ENCODE measurements at regions not wholly inside any gene's neighbourhood (a gene's known extent, or its start where the extent isn't known, plus 50 kb on each side); places are given as distances from the start of the nearest gene placed in this dataset.
"Not testable (repeated sequence)": the region's sequence is repeated elsewhere in the genome, so short reads cannot be mapped to it uniquely, and the experiment has no call there.

DNA sequence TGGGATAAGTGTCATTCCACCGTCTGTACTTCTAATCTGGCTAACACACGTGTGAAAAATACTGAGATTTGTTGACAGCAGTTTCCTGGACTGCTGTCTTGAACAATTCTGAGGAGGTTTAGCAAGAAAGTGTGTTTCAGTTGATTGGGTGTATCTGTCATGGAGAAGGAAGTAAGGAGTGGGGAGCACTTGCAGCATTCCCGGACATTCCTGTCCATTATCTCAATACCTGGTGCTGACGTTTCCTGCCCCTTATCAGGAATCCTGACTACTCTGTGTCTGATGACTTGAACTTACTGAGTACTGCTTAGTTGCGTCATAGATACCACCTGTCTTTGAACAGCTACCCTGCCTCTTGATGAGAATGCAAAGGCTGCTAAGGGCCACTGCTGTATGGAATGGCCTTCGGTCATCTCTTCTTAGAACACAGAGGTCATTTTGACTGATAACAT, 72.0 kb upstream of the VKORC1L1 start:
- TF ChIP-seq, protein P1, sequence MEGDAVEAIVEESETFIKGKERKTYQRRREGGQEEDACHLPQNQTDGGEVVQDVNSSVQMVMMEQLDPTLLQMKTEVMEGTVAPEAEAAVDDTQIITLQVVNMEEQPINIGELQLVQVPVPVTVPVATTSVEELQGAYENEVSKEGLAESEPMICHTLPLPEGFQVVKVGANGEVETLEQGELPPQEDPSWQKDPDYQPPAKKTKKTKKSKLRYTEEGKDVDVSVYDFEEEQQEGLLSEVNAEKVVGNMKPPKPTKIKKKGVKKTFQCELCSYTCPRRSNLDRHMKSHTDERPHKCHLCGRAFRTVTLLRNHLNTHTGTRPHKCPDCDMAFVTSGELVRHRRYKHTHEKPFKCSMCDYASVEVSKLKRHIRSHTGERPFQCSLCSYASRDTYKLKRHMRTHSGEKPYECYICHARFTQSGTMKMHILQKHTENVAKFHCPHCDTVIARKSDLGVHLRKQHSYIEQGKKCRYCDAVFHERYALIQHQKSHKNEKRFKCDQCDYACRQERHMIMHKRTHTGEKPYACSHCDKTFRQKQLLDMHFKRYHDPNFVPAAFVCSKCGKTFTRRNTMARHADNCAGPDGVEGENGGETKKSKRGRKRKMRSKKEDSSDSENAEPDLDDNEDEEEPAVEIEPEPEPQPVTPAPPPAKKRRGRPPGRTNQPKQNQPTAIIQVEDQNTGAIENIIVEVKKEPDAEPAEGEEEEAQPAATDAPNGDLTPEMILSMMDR (IDR thresholded peaks at IDR 0.05; ENCODE audit: low read length) = no peak
- no peak for TF ChIP-seq EZH2 (IDR thresholded peaks at IDR 0.05; ENCODE audit: borderline replicate concordance, low read length)
- Histone ChIP-seq H3K9ac (ENCODE audit: low read length) (no peak overlapping the region), H3F3A (ENCODE audit: insufficient read depth, low read length) (no peaks in the 10 kb centered on the region), H3K79me2 (ENCODE audit: insufficient read depth, low read length) (no peaks in the 10 kb centered on the region), H3K9me3 (ENCODE audit: low read length) (no peaks in the 10 kb centered on the region), H3K4me1 (ENCODE audit: insufficient read depth, low read length, severe bottlenecking) (no peaks in the 10 kb centered on the region), H3K4me2 (ENCODE audit: low read length) (no peak overlapping the region), H4K20me1 (ENCODE audit: insufficient read depth, low read length) (no peaks in the 10 kb centered on the region), H3K27ac (ENCODE audit: low read depth, low read length, poor library complexity, severe bottlenecking) (no peak overlapping the region), H3K27me3 (ENCODE audit: insufficient read depth, low read length) (no peaks in the 10 kb centered on the region), H3K4me3 (ENCODE audit: low read depth, low read length, poor library complexity, severe bottlenecking) (no peak overlapping the region), H3K9me2 (ENCODE audit: low read depth, low read length) (no peaks in the 10 kb centered on the region), H2AFZ (ENCODE audit: low read length) (no peak overlapping the region), H3K36me3 (ENCODE audit: insufficient read depth, low read length) (no peaks in the 10 kb centered on the region)

DNA sequence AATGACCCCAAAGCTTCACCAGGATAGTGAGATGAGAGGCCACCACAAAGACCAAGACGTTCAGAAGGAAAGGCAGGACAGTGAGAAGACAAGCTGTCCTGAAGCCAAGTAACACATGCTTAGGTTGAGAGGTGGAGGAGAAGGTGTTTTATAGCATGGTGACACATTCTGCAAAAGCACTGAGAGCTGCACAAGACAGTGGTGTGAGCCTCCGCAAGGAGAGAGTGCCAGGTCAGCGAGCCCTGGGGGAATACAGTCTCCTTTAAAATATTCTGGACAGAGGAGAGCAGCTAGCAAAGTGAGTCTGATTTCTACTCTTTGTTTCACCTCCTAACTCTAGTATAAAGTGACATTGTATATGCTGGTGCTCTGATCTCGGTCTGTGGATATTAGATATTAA, 68.0 kb upstream of the VKORC1L1 start:
- Histone ChIP-seq H3K4me3 (ENCODE audit: low read depth, low read length, poor library complexity, severe bottlenecking) (no peak overlapping the region), H3K9me2 (ENCODE audit: low read depth, low read length) (no peaks in the 10 kb centered on the region), H2AFZ (ENCODE audit: low read length) (no peak overlapping the region), H3K9me3 (ENCODE audit: low read length) (no peaks in the 10 kb centered on the region), H3K27me3 (ENCODE audit: insufficient read depth, low read length) (no peaks in the 10 kb centered on the region), H3F3A (ENCODE audit: insufficient read depth, low read length) (no peaks in the 10 kb centered on the region), H3K9ac (ENCODE audit: low read length) (no peak overlapping the region), H3K4me1 (ENCODE audit: insufficient read depth, low read length, severe bottlenecking) (peaks cover 9% of the 10 kb centered on the region), H3K79me2 (ENCODE audit: insufficient read depth, low read length) (no peaks in the 10 kb centered on the region), H3K36me3 (ENCODE audit: insufficient read depth, low read length) (no peaks in the 10 kb centered on the region; the same call in 1 of the 2 replicates), H3K4me2 (ENCODE audit: low read length) (no peak overlapping the region), H3K27ac (ENCODE audit: low read depth, low read length, poor library complexity, severe bottlenecking) (no peak overlapping the region), H4K20me1 (ENCODE audit: insufficient read depth, low read length) (no peaks in the 10 kb centered on the region)
- no peak for TF ChIP-seq EZH2 (IDR thresholded peaks at IDR 0.05; ENCODE audit: borderline replicate concordance, low read length)
- TF ChIP-seq, protein P1 (IDR thresholded peaks at IDR 0.05; ENCODE audit: low read length) = no peak

DNA sequence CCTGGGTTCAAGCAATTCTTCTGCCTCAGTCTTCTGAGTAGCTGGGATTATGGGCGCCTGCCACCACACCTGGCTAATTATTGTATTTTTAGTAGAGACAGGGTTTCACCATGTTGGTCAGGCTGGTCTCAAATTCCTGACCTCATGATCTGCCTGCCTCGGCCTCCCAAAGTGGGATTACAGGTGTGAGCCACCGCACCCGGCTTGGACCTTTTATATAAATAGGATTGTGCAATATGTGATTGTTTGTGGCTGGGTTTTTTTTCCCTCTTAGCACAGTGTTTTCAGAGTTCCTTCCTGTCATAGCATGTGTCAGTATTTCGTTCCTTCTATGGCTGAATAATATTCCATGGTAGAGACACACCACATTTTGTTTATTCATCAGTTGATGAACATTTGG, 65.8 kb upstream of the VKORC1L1 start:
- H3K9me3 ChIP-seq (ENCODE audit: low read length); H3K27me3 ChIP-seq (ENCODE audit: insufficient read depth, low read length); H3K79me2 ChIP-seq (ENCODE audit: insufficient read depth, low read length); H3K4me2 ChIP-seq (ENCODE audit: low read length); H2AFZ ChIP-seq (ENCODE audit: low read length); H3K27ac ChIP-seq (ENCODE audit: low read depth, low read length, poor library complexity, severe bottlenecking); H3K36me3 ChIP-seq (ENCODE audit: insufficient read depth, low read length); H3K4me3 ChIP-seq (ENCODE audit: low read depth, low read length, poor library complexity, severe bottlenecking); H4K20me1 ChIP-seq (ENCODE audit: insufficient read depth, low read length); H3K9me2 ChIP-seq (ENCODE audit: low read depth, low read length); H3K9ac ChIP-seq (ENCODE audit: low read length); H3F3A ChIP-seq (ENCODE audit: insufficient read depth, low read length): not testable (repeated sequence)
- peaks cover 13% of the 10 kb centered on the region for H3K4me1 ChIP-seq (ENCODE audit: insufficient read depth, low read length, severe bottlenecking)

DNA sequence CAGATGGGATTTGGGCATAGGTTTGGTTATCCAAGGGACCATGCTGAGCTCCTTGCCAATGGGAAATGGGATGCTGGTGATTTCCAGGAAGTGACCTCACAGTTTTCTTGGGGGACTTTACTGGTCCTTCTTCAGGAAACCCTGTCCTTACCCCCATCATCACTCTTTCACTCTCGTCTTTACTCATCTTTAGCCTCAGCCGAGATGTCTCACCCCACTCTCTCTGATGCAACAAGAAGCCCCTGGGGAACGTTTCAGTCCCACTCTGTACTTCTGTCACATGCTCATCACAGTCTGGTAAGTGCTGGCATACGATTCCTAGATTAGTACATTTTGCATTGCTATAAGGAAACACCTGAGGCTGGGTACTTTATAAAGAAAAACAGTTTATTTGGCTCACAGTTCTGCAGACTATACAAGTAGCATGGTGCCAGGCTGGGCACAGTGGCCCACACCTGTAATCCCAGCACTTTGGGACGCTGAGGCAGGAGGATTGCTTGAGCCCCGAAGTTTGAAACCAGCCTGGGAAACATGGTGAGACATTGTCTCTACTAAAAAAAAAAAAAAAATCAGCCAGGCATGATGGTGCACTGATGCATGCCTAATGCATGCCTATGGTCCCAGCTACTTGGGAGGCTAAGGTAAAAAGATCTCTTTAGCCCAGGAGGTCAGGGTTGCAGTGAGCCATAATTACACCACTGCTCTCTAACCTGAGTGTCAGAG, 63.5 kb upstream of the VKORC1L1 start:
- no peak for TF ChIP-seq EZH2 (IDR thresholded peaks at IDR 0.05; ENCODE audit: borderline replicate concordance, low read length)
- TF ChIP-seq, protein P1 (IDR thresholded peaks at IDR 0.05; ENCODE audit: low read length) = no peak
- Histone ChIP-seq H3K27me3 (ENCODE audit: insufficient read depth, low read length) (no peaks in the 10 kb centered on the region), H3K4me2 (ENCODE audit: low read length) (peak overlapping the region; percentile 30; the same call in 1 of the 2 replicates), H3F3A (ENCODE audit: insufficient read depth, low read length) (no peaks in the 10 kb centered on the region), H3K4me3 (ENCODE audit: low read depth, low read length, poor library complexity, severe bottlenecking) (no peak overlapping the region), H3K9me3 (ENCODE audit: low read length) (no peaks in the 10 kb centered on the region), H4K20me1 (ENCODE audit: insufficient read depth, low read length) (no peaks in the 10 kb centered on the region), H3K79me2 (ENCODE audit: insufficient read depth, low read length) (no peaks in the 10 kb centered on the region), H3K9ac (ENCODE audit: low read length) (no peak overlapping the region), H3K9me2 (ENCODE audit: low read depth, low read length) (no peaks in the 10 kb centered on the region), H2AFZ (ENCODE audit: low read length) (no peak overlapping the region), H3K27ac (ENCODE audit: low read depth, low read length, poor library complexity, severe bottlenecking) (peak overlapping the region; percentile 15), H3K36me3 (ENCODE audit: insufficient read depth, low read length) (no peaks in the 10 kb centered on the region; the same call in 1 of the 2 replicates), H3K4me1 (ENCODE audit: insufficient read depth, low read length, severe bottlenecking) (peaks cover 13% of the 10 kb centered on the region)
